ENCODE measurements at regions not wholly inside any gene's neighbourhood (a gene's known extent, or its start where the extent isn't known, plus 50 kb on each side); places are given as distances from the start of the nearest gene placed in this dataset.

GRCh38 chrX:20414762-20415445, 148.2 kb upstream of the RPS6KA3 start:
- TF ChIP-seq CTCF (IDR thresholded peaks at IDR 0.05; ENCODE audit: poor library complexity) (no peak), EZH2 (IDR thresholded peaks at IDR 0.05; ENCODE audit: borderline replicate concordance) (no peak)

Measured in hepatocyte (in vitro differentiated cells).